ENCODE measurements at regions not wholly inside any gene's neighbourhood (a gene's known extent, or its start where the extent isn't known, plus 50 kb on each side); places are given as distances from the start of the nearest gene placed in this dataset.

DNA sequence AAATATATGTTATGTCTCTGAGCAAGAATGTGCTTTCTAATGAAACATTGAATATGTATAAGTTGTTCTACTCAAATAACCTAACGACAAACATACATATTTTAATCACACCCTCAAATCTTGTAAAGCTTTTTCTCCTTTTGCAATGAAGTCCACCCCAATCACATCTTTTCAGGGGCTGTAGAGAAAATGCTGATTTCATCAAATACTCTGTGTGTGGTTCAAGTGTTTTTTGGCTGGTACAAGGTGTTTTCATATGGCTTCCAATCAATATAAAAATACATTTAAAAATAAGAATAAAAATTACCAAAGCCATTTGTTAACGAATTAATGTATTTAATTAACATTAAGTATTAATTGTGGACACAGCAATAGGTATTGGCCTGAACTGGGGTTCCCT is 57.2 kb upstream of the TMEM196 start (continued):
- no peak for TF ChIP-seq ZNF19 (tag by site-specific recombination; IDR thresholded peaks at IDR 0.05; ENCODE audit: low read depth)

Data from HEK293 (cell line).